ENCODE measurements at regions not wholly inside any gene's neighbourhood (a gene's known extent, or its start where the extent isn't known, plus 50 kb on each side); places are given as distances from the start of the nearest gene placed in this dataset.

- no peak for TF ChIP-seq RARB (CRISPR knock-in tag; IDR thresholded peaks at IDR 0.05)
- no peak for TF ChIP-seq CSDC2 (CRISPR knock-in tag; IDR thresholded peaks at IDR 0.05)
- no peak for TF ChIP-seq GLIS3 (CRISPR knock-in tag; IDR thresholded peaks at IDR 0.05)
- no peak for TF ChIP-seq ZNF565 (CRISPR knock-in tag; conservative IDR thresholded peaks at IDR 0.05; ENCODE audit: low read depth)
- no peak for TF ChIP-seq ISL1 (CRISPR knock-in tag; IDR thresholded peaks at IDR 0.05)
- no peak for TF ChIP-seq ZC3H10 (CRISPR knock-in tag; IDR thresholded peaks at IDR 0.05)
- TF ChIP-seq ZFP3 (CRISPR knock-in tag; IDR thresholded peaks at IDR 0.05): no peak
- TF ChIP-seq TCF4 (CRISPR knock-in tag; IDR thresholded peaks at IDR 0.05; ENCODE audit: borderline replicate concordance): no peak
Observed at GRCh38 chr4:136136601-136137000, 1395.7 kb downstream of the PCDH18 start.

GRCh38 chr4:136124251-136124745, 1408.0 kb downstream of the PCDH18 start:
- ATAC-seq: no peak
- TF ChIP-seq PATZ1 (CRISPR knock-in tag; IDR thresholded peaks at IDR 0.05; ENCODE audit: borderline replicate concordance): no peak
- no peak for TF ChIP-seq TOX (CRISPR knock-in tag; IDR thresholded peaks at IDR 0.05; ENCODE audit: borderline replicate concordance)
- TF ChIP-seq CSRNP3 (CRISPR knock-in tag; IDR thresholded peaks at IDR 0.05): no peak
- TF ChIP-seq ZFP3 (CRISPR knock-in tag; IDR thresholded peaks at IDR 0.05): no peak
- TF ChIP-seq TSHZ2 (CRISPR knock-in tag; IDR thresholded peaks at IDR 0.05): no peak
- no peak for TF ChIP-seq GLIS3 (CRISPR knock-in tag; IDR thresholded peaks at IDR 0.05)
- TF ChIP-seq POU6F1 (CRISPR knock-in tag; IDR thresholded peaks at IDR 0.05; ENCODE audit: borderline replicate concordance, low read depth): no peak
- TF ChIP-seq TCF4 (CRISPR knock-in tag; IDR thresholded peaks at IDR 0.05; ENCODE audit: borderline replicate concordance): no peak
- TF ChIP-seq ARNTL (CRISPR knock-in tag; IDR thresholded peaks at IDR 0.05; ENCODE audit: borderline replicate concordance, low read depth): no peak
- TF ChIP-seq SNAI2 (CRISPR knock-in tag; IDR thresholded peaks at IDR 0.05): no peak
- no peak for TF ChIP-seq ESRRG (CRISPR knock-in tag; IDR thresholded peaks at IDR 0.05)
- TF ChIP-seq ZNF8 (CRISPR knock-in tag; IDR thresholded peaks at IDR 0.05): no peak
- no peak for TF ChIP-seq PPARA (CRISPR knock-in tag; IDR thresholded peaks at IDR 0.05; ENCODE audit: borderline replicate concordance)
- TF ChIP-seq CREB5 (CRISPR knock-in tag; IDR thresholded peaks at IDR 0.05; ENCODE audit: low read depth): no peak
- TF ChIP-seq ISL1 (CRISPR knock-in tag; IDR thresholded peaks at IDR 0.05): no peak
- no peak for TF ChIP-seq ZNF70 (CRISPR knock-in tag; IDR thresholded peaks at IDR 0.05)
- no peak for TF ChIP-seq RARB (CRISPR knock-in tag; IDR thresholded peaks at IDR 0.05)

More at GRCh38 chr4:136136601-136137000, 1395.7 kb downstream of the PCDH18 start:
- no peak for ATAC-seq

- no peak for TF ChIP-seq PATZ1 (CRISPR knock-in tag; IDR thresholded peaks at IDR 0.05; ENCODE audit: borderline replicate concordance)
- no peak for TF ChIP-seq TCF4 (CRISPR knock-in tag; IDR thresholded peaks at IDR 0.05; ENCODE audit: borderline replicate concordance)
- TF ChIP-seq SNAI2 (CRISPR knock-in tag; IDR thresholded peaks at IDR 0.05): no peak
- no peak for TF ChIP-seq ZNF8 (CRISPR knock-in tag; IDR thresholded peaks at IDR 0.05)
- no peak for TF ChIP-seq TOX (CRISPR knock-in tag; IDR thresholded peaks at IDR 0.05; ENCODE audit: borderline replicate concordance)
- TF ChIP-seq OSR1 (CRISPR knock-in tag; IDR thresholded peaks at IDR 0.05): no peak
- TF ChIP-seq ISL1 (CRISPR knock-in tag; IDR thresholded peaks at IDR 0.05): no peak
- TF ChIP-seq ZNF70 (CRISPR knock-in tag; IDR thresholded peaks at IDR 0.05): no peak
- no peak for TF ChIP-seq POU6F1 (CRISPR knock-in tag; IDR thresholded peaks at IDR 0.05; ENCODE audit: borderline replicate concordance, low read depth)
- TF ChIP-seq CSDC2 (CRISPR knock-in tag; IDR thresholded peaks at IDR 0.05): no peak
- no peak for TF ChIP-seq ESRRG (CRISPR knock-in tag; IDR thresholded peaks at IDR 0.05)
- TF ChIP-seq ZNF565 (CRISPR knock-in tag; conservative IDR thresholded peaks at IDR 0.05; ENCODE audit: low read depth): no peak
- no peak for ATAC-seq
Observed at GRCh38 chr4:136121426-136121825, 1410.9 kb downstream of the PCDH18 start.

Data from SK-N-SH treated with all-trans-retinoic acid at 6 μM for 48 hours (cell line).